Natural killer cell (primary cell): ENCODE measurements at regions not wholly inside any gene's neighbourhood (a gene's known extent, or its start where the extent isn't known, plus 50 kb on each side); places are given as distances from the start of the nearest gene placed in this dataset.

Experiments used
- ATAC-seq, 3 donors: fragments of 150-1000 bp in 2 of 3; fragments of 200-7000 bp in 1 of 3; cut with Tn5 transposase; 1 replicate in 1 of 3; 2 replicates in 2 of 3; pipeline ENCODE4 v1.10.0; 2021; ENCODE audit warnings: mild to moderate bottlenecking in 2 of 3, moderate library complexity in 2 of 3
- DNase-seq, 2 donors: peaks; one replicate each; pipeline versions ENCODE4 v3.0.0 to v3.0.0-alpha.2; 2013 to 2021; ENCODE audit warnings: mixed read lengths in 1 of 2
- H3K27ac ChIP-seq: one replicate; pipeline ENCODE4 v1.5.1; 2013; ENCODE audit warnings: mild to moderate bottlenecking, low read length
- H3K27me3 ChIP-seq: one replicate; pipeline ENCODE4 v1.6.1; 2013; ENCODE audit warnings: low read length; ENCODE audit not compliant: control insufficient read depth, insufficient read depth
- H3K36me3 ChIP-seq: one replicate; pipeline ENCODE4 v1.6.1; 2013; ENCODE audit warnings: low read length; ENCODE audit not compliant: control insufficient read depth, insufficient read depth
- H3K4me1 ChIP-seq: one replicate; pipeline ENCODE4 v1.6.1; 2013; ENCODE audit warnings: low read length; ENCODE audit not compliant: control insufficient read depth, insufficient read depth
- H3K4me3 ChIP-seq: one replicate; pipeline ENCODE4 v1.5.1; 2013; ENCODE audit warnings: low read length
- H3K9me3 ChIP-seq: one replicate; pipeline ENCODE4 v1.6.1; 2013; ENCODE audit warnings: low read length; ENCODE audit not compliant: control insufficient read depth, insufficient read depth
- H3K27ac Mint-ChIP-seq, 2 donors: one replicate each; pipeline ENCODE4 v1.8.0; 2022; ENCODE audit warnings: mild to moderate bottlenecking in 2 of 2, mixed read lengths in 2 of 2, moderate library complexity in 1 of 2
- H3K27me3 Mint-ChIP-seq, 2 donors: one replicate each; pipeline ENCODE4 v1.8.0; 2022; ENCODE audit warnings: low read depth in 2 of 2, mixed read lengths in 2 of 2
- H3K36me3 Mint-ChIP-seq: one replicate; pipeline ENCODE4 v1.8.0; 2022; ENCODE audit warnings: mixed read lengths
- H3K4me1 Mint-ChIP-seq, 2 donors: one replicate each; pipeline ENCODE4 v1.8.0; 2022; ENCODE audit warnings: mixed read lengths in 2 of 2
- H3K4me3 Mint-ChIP-seq: one replicate; pipeline ENCODE4 v1.8.0; 2022; ENCODE audit warnings: mild to moderate bottlenecking, moderate library complexity, mixed read lengths
- H3K9me3 Mint-ChIP-seq, 2 donors: one replicate each; pipeline ENCODE4 v1.8.0; 2022; ENCODE audit warnings: mixed read lengths in 2 of 2
- CTCF ChIP-seq: fragments of 200-600 bp; IDR thresholded peaks from one replicate; pipeline ENCODE4 v1.8.0; 2022; ENCODE audit warnings: antibody characterized with exemption
- WGBS: methylation state at CpG from one replicate; pipeline ENCODE4 v1.1.7; 2013; ENCODE audit warnings: missing lambda C conversion rate; ENCODE audit not compliant: insufficient coverage; 5-methylcytosine and 5-hydroxymethylcytosine counted together
- intact Hi-C: fragments of 100-400 bp; cut with micrococcal nuclease; formaldehyde crosslinking; loops from one replicate; pipeline ENCODE4 v1.14.2; 2022

GRCh38 chr13:66218583-66218982, 1011.6 kb downstream of the PCDH9 start:
- TF ChIP-seq CTCF = no peak
- no peak overlapping the region for H3K4me3 Mint-ChIP-seq
- Histone ChIP-seq H3K27ac (no peak overlapping the region), H3K36me3 (no peaks in the 10 kb centered on the region), H3K9me3 (no peaks in the 10 kb centered on the region), H3K4me3 (no peak overlapping the region), H3K27me3 (no peaks in the 10 kb centered on the region), H3K4me1 (no peaks in the 10 kb centered on the region)
- H3K36me3 Mint-ChIP-seq = no peaks in the 10 kb centered on the region
- ATAC-seq (no peak), DNase-seq (no peak)
- intact Hi-C loops = no loop called here
- H3K4me1 Mint-ChIP-seq = peaks cover 6 to 7% of the 10 kb centered on the region in 2 donors
- H3K27ac Mint-ChIP-seq = no peak overlapping the region
- H3K27me3 Mint-ChIP-seq = peaks cover 5 to 11% of the 10 kb centered on the region in 2 donors
- H3K9me3 Mint-ChIP-seq = no peaks in the 10 kb centered on the region

GRCh38 chr13:66216728-66217127, 1013.4 kb downstream of the PCDH9 start:
- H3K36me3 Mint-ChIP-seq = no peaks in the 10 kb centered on the region

GRCh38 chr13:66214467-66214866, 1015.7 kb downstream of the PCDH9 start:
- no peak for ATAC-seq
- Mint-ChIP-seq H3K9me3 (peaks cover 0 to 2% of the 10 kb centered on the region in 2 donors), H3K4me3 (no peak overlapping the region)

More at GRCh38 chr13:66216728-66217127, 1013.4 kb downstream of the PCDH9 start:
- no peaks in the 10 kb centered on the region for H3K4me1 ChIP-seq
- WGBS = 49% methylated on average over 6 of the region's 6 CpGs
- no peaks in the 10 kb centered on the region for H3K27me3 ChIP-seq
- H3K27ac ChIP-seq = no peak overlapping the region
- Mint-ChIP-seq H3K4me1 (no peaks in the 10 kb centered on the region), H3K9me3 (peaks cover 0 to under 1% of the 10 kb centered on the region in 2 donors), H3K27me3 (peaks cover 5 to 11% of the 10 kb centered on the region in 2 donors), H3K27ac (no peak overlapping the region), H3K4me3 (no peak overlapping the region)
- no peak overlapping the region for H3K4me3 ChIP-seq
- intact Hi-C loops = no loop called here
- H3K36me3 ChIP-seq = no peaks in the 10 kb centered on the region
- no peaks in the 10 kb centered on the region for H3K9me3 ChIP-seq
- TF ChIP-seq CTCF = no peak
- ATAC-seq (no peak), DNase-seq (no peak)

More at GRCh38 chr13:66214467-66214866, 1015.7 kb downstream of the PCDH9 start:
- H3K27me3 ChIP-seq = no peaks in the 10 kb centered on the region
- H3K36me3 ChIP-seq = no peaks in the 10 kb centered on the region
- no peaks in the 10 kb centered on the region for H3K36me3 Mint-ChIP-seq
- no peaks in the 10 kb centered on the region for H3K4me1 Mint-ChIP-seq
- H3K4me1 ChIP-seq = no peaks in the 10 kb centered on the region
- H3K27me3 Mint-ChIP-seq = peaks cover 5 to 11% of the 10 kb centered on the region in 2 donors
- no peak for TF ChIP-seq CTCF
- no peak overlapping the region for H3K27ac Mint-ChIP-seq
- intact Hi-C loops = no loop called here
- H3K9me3 ChIP-seq = no peaks in the 10 kb centered on the region
- no peak overlapping the region for H3K27ac ChIP-seq
- no peak for DNase-seq
- H3K4me3 ChIP-seq = no peak overlapping the region
